Neural progenitor cell (in vitro differentiated cells): ENCODE measurements at regions not wholly inside any gene's neighbourhood (a gene's known extent, or its start where the extent isn't known, plus 50 kb on each side); places are given as distances from the start of the nearest gene placed in this dataset.

ENCODE experiments used
- CTCF ChIP-seq: fragments of 200-600 bp; sonication (generic); IDR thresholded peaks from 2 replicates; pipeline ENCODE4 v1.5.1; 2017; ENCODE audit warnings: antibody characterized with exemption, mild to moderate bottlenecking
- EZH2 ChIP-seq: fragments of 200-600 bp; sonication (generic); IDR thresholded peaks from 2 replicates; pipeline ENCODE4 v1.6.1; 2017; ENCODE audit warnings: antibody characterized with exemption, mild to moderate bottlenecking, moderate library complexity

- TF ChIP-seq CTCF (no peak), EZH2 (no peak)
Measured at GRCh38 chr1:157325220-157325619, 187.0 kb upstream of the ETV3 start.
